ENCODE measurements at regions not wholly inside any gene's neighbourhood (a gene's known extent, or its start where the extent isn't known, plus 50 kb on each side); places are given as distances from the start of the nearest gene placed in this dataset.

GRCh38 chr17:14622615-14623101, 321.8 kb downstream of the HS3ST3B1 start:
- no peak for DNase-seq (ENCODE audit: low spot score in 2 of 2)
- H3K4me3 ChIP-seq, result no peak overlapping the region
- no peaks in the 10 kb centered on the region for H3K9me3 ChIP-seq
- no peak overlapping the region for H3K27ac ChIP-seq
- intact Hi-C loops (cut with DNase I), result no loop called here
- no peak for TF ChIP-seq CTCF (IDR thresholded peaks at IDR 0.05)
- H3K36me3 ChIP-seq, result no peaks in the 10 kb centered on the region
- no peaks in the 10 kb centered on the region for H3K27me3 ChIP-seq
- H3K4me1 ChIP-seq, result no peaks in the 10 kb centered on the region

- no peak for TF ChIP-seq CTCF (IDR thresholded peaks at IDR 0.05)
- Histone ChIP-seq H3K4me1 (no peaks in the 10 kb centered on the region), H3K9me3 (no peaks in the 10 kb centered on the region), H3K36me3 (no peaks in the 10 kb centered on the region), H3K27ac (no peak overlapping the region), H3K4me3 (no peak overlapping the region), H3K27me3 (no peaks in the 10 kb centered on the region)
- intact Hi-C loops (cut with DNase I), result no loop called here
- DNase-seq (ENCODE audit: low spot score in 2 of 2), result no peak
These were observed 321.1 kb downstream of the HS3ST3B1 start for GRCh38 chr17:14621826-14622614.

GRCh38 chr17:14619821-14620220, 318.9 kb downstream of the HS3ST3B1 start:
- Histone ChIP-seq H3K9me3 (no peaks in the 10 kb centered on the region), H3K27me3 (no peaks in the 10 kb centered on the region), H3K4me1 (no peaks in the 10 kb centered on the region), H3K4me3 (no peak overlapping the region), H3K27ac (no peak overlapping the region), H3K36me3 (no peaks in the 10 kb centered on the region)
- intact Hi-C loops (cut with DNase I), result no loop called here
- TF ChIP-seq CTCF (IDR thresholded peaks at IDR 0.05), result no peak
- DNase-seq (ENCODE audit: low spot score in 2 of 2), result no peak

- H3K27ac ChIP-seq, result no peak overlapping the region
- no peak for TF ChIP-seq CTCF (IDR thresholded peaks at IDR 0.05)
- intact Hi-C loops (cut with DNase I), result no loop called here
- no peaks in the 10 kb centered on the region for H3K36me3 ChIP-seq
- H3K9me3 ChIP-seq, result no peaks in the 10 kb centered on the region
- H3K4me3 ChIP-seq, result no peak overlapping the region
- no peak for DNase-seq (ENCODE audit: low spot score in 2 of 2)
- no peaks in the 10 kb centered on the region for H3K27me3 ChIP-seq
- no peaks in the 10 kb centered on the region for H3K4me1 ChIP-seq
These were observed 315.6 kb downstream of the HS3ST3B1 start for GRCh38 chr17:14616528-14616927.

GRCh38 chr17:14605267-14605599, 304.4 kb downstream of the HS3ST3B1 start:
- no peak overlapping the region for H3K27ac ChIP-seq
- H3K4me1 ChIP-seq, result no peaks in the 10 kb centered on the region
- no peak overlapping the region for H3K4me3 ChIP-seq
- intact Hi-C loops (cut with DNase I), result no loop called here
- peak; percentile 24 to 70 for DNase-seq (ENCODE audit: low spot score in 2 of 2)
- no peaks in the 10 kb centered on the region for H3K27me3 ChIP-seq
- H3K9me3 ChIP-seq, result no peaks in the 10 kb centered on the region
- H3K36me3 ChIP-seq, result no peaks in the 10 kb centered on the region
- no peak for TF ChIP-seq CTCF (IDR thresholded peaks at IDR 0.05)

Data from ascending aorta (tissue), 2 donors.